Panc1 (cell line): ENCODE measurements at regions not wholly inside any gene's neighbourhood (a gene's known extent, or its start where the extent isn't known, plus 50 kb on each side); places are given as distances from the start of the nearest gene placed in this dataset.

Experiments used
- ATAC-seq: fragments of 200-7000 bp; cut with Tn5 transposase; 2 replicates; pipeline ENCODE4 v1.9.1; 2020; ENCODE audit warnings: mild to moderate bottlenecking, moderate library complexity
- BruUV-seq: library from RNA; stranded (reverse); fragments of 400-500 nt; replicated peaks from 2 replicates; lab custom pipeline; 2021; lab: Mats Ljungman, UMichigan
- CTCF ChIA-PET: fragments of 300-600 bp; sonication (Branson Sonifier 250); formaldehyde crosslinking; loops from one replicate; lab custom pipeline; 2022; ENCODE audit warnings: antibody characterized with exemption; lab: Charles Lee
- POLR2A ChIA-PET: fragments of 300-600 bp; sonication (Branson Sonifier 250); formaldehyde crosslinking; loops from one replicate; lab custom pipeline; 2022; ENCODE audit warnings: antibody characterized with exemption; lab: Charles Lee
- DNase-seq: peaks from one replicate; pipeline ENCODE4 v3.0.0-alpha.2; 2010; ENCODE audit warnings: low read depth, low spot score
- H3K27ac ChIP-seq: 2 replicates; pipeline ENCODE4 v1.5.1; 2011; ENCODE audit warnings: mild to moderate bottlenecking, low read length, inconsistent platforms
- H3K27me3 ChIP-seq: fragments of 200-500 bp; sonication (Bioruptor generic); 2 replicates; pipeline ENCODE4 v1.6.0; 2014; ENCODE audit warnings: low read length, inconsistent platforms; ENCODE audit not compliant: control insufficient read depth, insufficient read depth
- H3K36me3 ChIP-seq: fragments of 200-500 bp; sonication (Bioruptor generic); 2 replicates; pipeline ENCODE4 v1.5.1; 2014; ENCODE audit warnings: inconsistent platforms, mild to moderate bottlenecking, low read length, moderate library complexity; ENCODE audit not compliant: control insufficient read depth, insufficient read depth
- H3K4me1 ChIP-seq: 2 replicates; pipeline ENCODE4 v1.5.1; 2011; ENCODE audit warnings: inconsistent platforms, mild to moderate bottlenecking, low read length, moderate library complexity; ENCODE audit not compliant: control insufficient read depth, insufficient read depth
- H3K4me3 ChIP-seq, 2 experiments: 2 replicates each; pipeline ENCODE4 v1.5.1; 2011 to 2012; ENCODE audit warnings: low read depth in 2 of 2, low read length in 2 of 2, mild to moderate bottlenecking in 2 of 2, inconsistent platforms in 1 of 2, moderate library complexity in 1 of 2
- H3K9me3 ChIP-seq: fragments of 200-500 bp; sonication (Bioruptor generic); 2 replicates; pipeline ENCODE4 v1.5.1; 2014; ENCODE audit warnings: low read depth, mild to moderate bottlenecking, inconsistent platforms, low read length, moderate library complexity; ENCODE audit not compliant: control insufficient read depth, insufficient read depth
- CTCF ChIP-seq: fragments of 450-650 bp; IDR thresholded peaks from 2 replicates; pipeline ENCODE4 v1.5.1; 2017; ENCODE audit warnings: mild to moderate bottlenecking
- POLR2AphosphoS5 ChIP-seq: IDR thresholded peaks from 2 replicates; pipeline ENCODE4 v1.6.1; 2012; ENCODE audit warnings: mild to moderate bottlenecking, low read depth, low read length, moderate library complexity
- REST ChIP-seq, 2 experiments: IDR thresholded peaks; 2 replicates each; pipeline ENCODE4 v1.6.1; 2011 to 2012; ENCODE audit warnings: low read depth in 2 of 2, control low read depth in 1 of 2, low read length in 1 of 2, mild to moderate bottlenecking in 1 of 2, moderate library complexity in 1 of 2; ENCODE audit not compliant: insufficient read depth in 1 of 2
- SIN3A ChIP-seq: IDR thresholded peaks from 2 replicates; pipeline ENCODE4 v1.6.1; 2012; ENCODE audit warnings: low read depth, mild to moderate bottlenecking, low read length, moderate library complexity, borderline replicate concordance; ENCODE audit not compliant: insufficient read depth
- TCF7L2 ChIP-seq: IDR thresholded peaks from 2 replicates; pipeline ENCODE4 v1.6.1; 2011; ENCODE audit warnings: mild to moderate bottlenecking, low read depth, low read length, inconsistent platforms
- in situ Hi-C: cut with HindIII; loops from 2 replicates; pipeline ENCODE4 v1.10.0; 2016; ENCODE audit warnings: low sequenced_read_pairs, low pct_unique_long_range_greater_than_20kb
- intact Hi-C: fragments of 100-400 bp; cut with micrococcal nuclease; formaldehyde crosslinking; loops from one replicate; pipeline ENCODE4 v1.10.0; 2022; ENCODE audit not compliant: unreplicated experiment

DNA sequence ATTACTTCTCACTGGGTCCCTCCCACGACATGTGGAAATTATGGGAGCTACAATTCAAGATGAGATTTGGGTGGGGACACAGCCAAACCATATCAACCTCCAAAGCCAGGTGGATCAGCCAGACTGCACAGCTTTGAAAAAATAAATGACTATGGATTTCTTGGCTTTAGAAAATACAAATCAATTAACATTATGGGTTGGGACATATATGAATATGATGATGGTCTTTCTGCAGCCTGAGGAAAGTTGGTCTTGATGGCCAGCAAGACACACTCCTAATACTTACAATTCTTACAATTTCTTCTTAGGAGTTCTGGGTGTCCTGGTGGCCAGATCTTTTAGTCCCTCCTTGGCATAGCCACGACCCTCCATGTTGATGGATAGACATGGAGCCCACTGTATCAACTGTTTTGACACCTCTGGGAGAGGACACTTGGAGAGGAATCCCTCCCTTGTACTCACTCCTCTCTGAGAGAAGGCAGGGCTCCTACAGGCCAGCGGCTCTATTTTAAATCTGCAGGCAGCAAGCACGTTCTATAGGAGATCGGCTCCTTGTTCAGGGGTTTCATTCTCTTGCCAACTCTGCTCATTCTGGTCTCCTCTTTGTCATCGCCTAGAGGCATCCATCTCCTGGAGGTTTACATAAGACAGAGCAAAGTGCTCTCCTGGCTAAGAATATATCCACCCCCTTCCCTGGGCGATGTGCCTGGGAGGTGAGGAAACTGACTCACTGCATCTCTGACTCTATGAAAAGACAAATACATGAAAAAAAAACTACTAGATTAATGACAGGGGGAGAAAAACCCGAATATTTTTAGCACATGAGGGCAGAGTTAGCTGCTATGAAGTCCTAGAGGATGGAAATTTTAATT is 145.9 kb downstream of the CARTPT start:
- Histone ChIP-seq H3K36me3 (no peaks in the 10 kb centered on the region), H3K27me3 (peaks cover 9% of the 10 kb centered on the region; the same call in 1 of the 2 replicates), H3K9me3 (no peaks in the 10 kb centered on the region), H3K4me3 (no peak overlapping the region), H3K27ac (no peak overlapping the region), H3K4me1 (no peaks in the 10 kb centered on the region)
- in situ Hi-C loops (no loop called here), intact Hi-C loops (no loop called here)
- ChIA-PET POLR2A (no interaction called here), CTCF (no interaction called here)
- no TSS peak for BruUV-seq
- TF ChIP-seq CTCF (no peak), TCF7L2 (no peak), REST (IDR thresholded peaks at IDR 0.05; ENCODE audit: insufficient read depth in 1 of 2, low read depth in 2 of 2, low read length in 1 of 2) (no peak), SIN3A (no peak), POLR2AphosphoS5 (no peak)
- no peak for DNase-seq
- no peak for ATAC-seq

DNA sequence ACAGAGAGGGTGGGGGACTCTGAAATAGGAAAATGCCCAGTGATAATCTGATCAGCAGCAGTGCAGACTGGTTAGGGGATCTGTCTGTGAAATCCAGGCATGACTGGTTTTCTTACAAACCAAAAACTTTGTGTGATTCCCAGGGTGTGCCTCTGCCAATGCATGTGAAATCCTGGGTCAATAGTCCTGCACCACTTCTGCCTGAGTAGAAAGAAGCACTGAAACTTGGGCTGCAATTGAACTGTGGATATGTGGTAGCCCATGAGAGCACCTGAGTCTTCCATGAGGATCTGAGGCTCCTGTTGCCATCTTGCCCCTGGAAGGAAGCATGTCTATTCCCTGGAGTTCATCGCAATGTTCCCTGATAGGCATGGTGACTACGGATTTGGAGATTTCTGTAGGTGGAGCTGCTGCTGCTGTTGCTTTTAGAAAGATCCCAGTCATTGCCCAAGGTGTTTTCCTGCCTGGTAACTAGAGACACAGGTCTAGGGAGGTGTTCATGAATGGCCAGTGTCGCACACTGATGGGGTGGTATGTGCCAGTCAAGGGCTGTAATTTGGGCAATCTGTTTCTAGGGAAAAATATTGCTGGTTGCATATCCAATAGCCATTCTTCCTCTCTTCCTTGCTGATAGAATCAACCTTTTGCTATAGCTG is 146.7 kb downstream of the CARTPT start:
- TF ChIP-seq TCF7L2, result no peak
- no peak for TF ChIP-seq CTCF
- no peak for TF ChIP-seq POLR2AphosphoS5
- TF ChIP-seq SIN3A, result no peak
- H3K36me3 ChIP-seq, result no peaks in the 10 kb centered on the region
- POLR2A ChIA-PET, result no interaction called here
- H3K27me3 ChIP-seq, result peaks cover 9% of the 10 kb centered on the region; the same call in 1 of the 2 replicates
- BruUV-seq, result no TSS peak
- in situ Hi-C loops, result no loop called here
- CTCF ChIA-PET, result no interaction called here
- intact Hi-C loops, result no loop called here
- ATAC-seq (no peak), DNase-seq (no peak)
- H3K27ac ChIP-seq, result no peak overlapping the region
- H3K9me3 ChIP-seq, result no peaks in the 10 kb centered on the region
- no peak overlapping the region for H3K4me3 ChIP-seq
- H3K4me1 ChIP-seq, result no peaks in the 10 kb centered on the region
